H1 (cell line): ENCODE measurements at regions not wholly inside any gene's neighbourhood (a gene's known extent, or its start where the extent isn't known, plus 50 kb on each side); places are given as distances from the start of the nearest gene placed in this dataset.
A peak's percentile ranks its signal among the peaks of the same experiment; 100 is the strongest.

ENCODE experiments used
- CTCF ChIA-PET: fragments of 300-600 bp; sonication (Branson Sonifier 250); formaldehyde crosslinking; loops from one replicate; lab custom pipeline; 2021; ENCODE audit not compliant: partially characterized antibody; lab: Charles Lee
- POLR2A ChIA-PET: fragments of 300-600 bp; sonication (Branson Sonifier 250); formaldehyde crosslinking; loops from one replicate; lab custom pipeline; 2021; ENCODE audit warnings: inconsistent platforms; ENCODE audit not compliant: partially characterized antibody; lab: Charles Lee
- DNase-seq, 2 experiments: peaks; one replicate each; pipeline versions ENCODE4 v3.0.0 to v3.0.0-alpha.2; 2010 to 2022; ENCODE audit warnings: low spot score in 2 of 2, low read depth in 1 of 2, mixed read lengths in 1 of 2
- FAIRE-seq: peaks from 2 replicates; lab custom pipeline; 2011; peaks lifted over from hg19 to GRCh38; lab: Jason Lieb, UNC
- H2AFZ ChIP-seq: 2 replicates; pipeline ENCODE4 v1.8.1; 2012; ENCODE audit warnings: low read length, inconsistent platforms
- H2AK5ac ChIP-seq: 2 replicates; pipeline ENCODE4 v1.6.1; 2013; ENCODE audit warnings: low read depth, low read length
- H2BK120ac ChIP-seq: replicated peaks from 2 replicates; pipeline ENCODE3; 2013; ENCODE audit warnings: low read depth, low read length, inconsistent platforms
- H2BK12ac ChIP-seq: 2 replicates; pipeline ENCODE4 v1.6.1; 2013; ENCODE audit warnings: low read depth, low read length
- H2BK15ac ChIP-seq: 2 replicates; pipeline ENCODE4 v1.6.1; 2013; ENCODE audit warnings: low read length
- H2BK20ac ChIP-seq: 2 replicates; pipeline ENCODE4 v1.6.1; 2013; ENCODE audit warnings: low read length
- H2BK5ac ChIP-seq: 2 replicates; pipeline ENCODE4 v1.6.1; 2013; ENCODE audit warnings: low read depth, low read length
- H3K14ac ChIP-seq: 2 replicates; pipeline ENCODE4 v1.6.1; 2013; ENCODE audit warnings: inconsistent platforms; ENCODE audit not compliant: insufficient read length
- H3K18ac ChIP-seq: 2 replicates; pipeline ENCODE4 v1.6.1; 2013; ENCODE audit warnings: low read length; ENCODE audit errors: extremely low read depth
- H3K23ac ChIP-seq: 2 replicates; pipeline ENCODE4 v1.6.1; 2013; ENCODE audit warnings: inconsistent platforms; ENCODE audit not compliant: insufficient read length
- H3K23me2 ChIP-seq: 2 replicates; pipeline ENCODE4 v1.6.1; 2013; ENCODE audit warnings: low read depth, low read length
- H3K27ac ChIP-seq: 2 replicates; pipeline ENCODE4 v1.6.1; 2011; ENCODE audit warnings: low read depth, low read length, inconsistent platforms
- H3K27me3 ChIP-seq, 4 experiments: replicated peaks in 1 of 4; 1 replicate in 1 of 4; 2 replicates in 3 of 4; pipeline versions ENCODE4 v1.6.1 to v1.8.1; 2011 to 2013; ENCODE audit warnings: low read length in 3 of 4, mild to moderate bottlenecking in 3 of 4, inconsistent platforms in 2 of 4, mixed read lengths in 2 of 4, moderate library complexity in 1 of 4; ENCODE audit not compliant: control insufficient read depth in 3 of 4, insufficient read depth in 3 of 4; ENCODE audit errors: extremely low read depth in 1 of 4
- H3K36me3 ChIP-seq, 4 experiments: 2 replicates each; pipeline versions ENCODE4 v1.6.1 to v1.8.1; 2011 to 2013; ENCODE audit warnings: mild to moderate bottlenecking in 4 of 4, low read length in 3 of 4, moderate library complexity in 2 of 4, control low read depth in 1 of 4, inconsistent platforms in 1 of 4; ENCODE audit not compliant: insufficient read depth in 4 of 4, control insufficient read depth in 2 of 4
- H3K4ac ChIP-seq: replicated peaks from 2 replicates; pipeline ENCODE3; 2013; ENCODE audit warnings: low read length, low read depth, mixed read lengths, inconsistent platforms; ENCODE audit not compliant: insufficient read length
- H3K4me1 ChIP-seq, 4 experiments: replicated peaks in 1 of 4; 1 replicate in 1 of 4; 2 replicates in 3 of 4; pipeline versions ENCODE4 v1.6.1 to v1.8.1; 2011 to 2013; ENCODE audit warnings: low read length in 3 of 4, inconsistent platforms in 2 of 4, mixed read lengths in 1 of 4; ENCODE audit not compliant: insufficient read depth in 4 of 4, control insufficient read depth in 3 of 4
- H3K4me2 ChIP-seq, 2 experiments: 2 replicates each; pipeline versions ENCODE4 v1.6.1 to v1.8.1; 2011 to 2013; ENCODE audit warnings: low read depth in 2 of 2, low read length in 2 of 2, control low read depth in 1 of 2, inconsistent platforms in 1 of 2, mild to moderate bottlenecking in 1 of 2; ENCODE audit not compliant: insufficient read depth in 1 of 2
- H3K4me3 ChIP-seq, 4 experiments: fragments of 200-600, 300-600 bp in 1 of 4; sonication (generic), shearing (Covaris generic), sonication (Bioruptor Twin) in 1 of 4; 2 replicates each; pipeline versions ENCODE4 v1.5.1 to v1.8.1; 2011 to 2016; ENCODE audit warnings: low read length in 4 of 4, low read depth in 3 of 4, control low read depth in 2 of 4, inconsistent platforms in 2 of 4, mild to moderate bottlenecking in 2 of 4, mixed read lengths in 1 of 4, moderate library complexity in 1 of 4; ENCODE audit not compliant: insufficient read depth in 2 of 4; ENCODE audit errors: extremely low read depth in 1 of 4
- H3K56ac ChIP-seq: replicated peaks from 2 replicates; pipeline ENCODE3; 2013; ENCODE audit warnings: low read depth, mild to moderate bottlenecking, mixed read lengths, low read length, inconsistent platforms; ENCODE audit not compliant: insufficient read length
- H3K79me1 ChIP-seq: 2 replicates; pipeline ENCODE4 v1.6.1; 2013; ENCODE audit warnings: low read depth, low read length, control low read depth
- H3K79me2 ChIP-seq, 2 experiments: 2 replicates each; pipeline versions ENCODE4 v1.6.1 to v1.8.1; 2012 to 2013; ENCODE audit warnings: low read length in 2 of 2, mild to moderate bottlenecking in 2 of 2, inconsistent platforms in 1 of 2; ENCODE audit not compliant: insufficient read depth in 2 of 2, control insufficient read depth in 1 of 2
- H3K9ac ChIP-seq, 4 experiments: replicated peaks in 1 of 4; 1 replicate in 1 of 4; 2 replicates in 3 of 4; pipeline versions ENCODE4 v1.6.1 to v1.8.1; 2011 to 2013; ENCODE audit warnings: low read depth in 3 of 4, low read length in 3 of 4, control low read depth in 2 of 4, mild to moderate bottlenecking in 2 of 4, moderate library complexity in 2 of 4, inconsistent platforms in 1 of 4; ENCODE audit errors: extremely low read depth in 1 of 4
- H3K9me3 ChIP-seq, 2 experiments: 2 replicates each; pipeline versions ENCODE4 v1.6.1 to v1.8.1; 2012 to 2013; ENCODE audit warnings: mild to moderate bottlenecking in 2 of 2, moderate library complexity in 2 of 2, control low read depth in 1 of 2, inconsistent platforms in 1 of 2, low read depth in 1 of 2, low read length in 1 of 2, mixed read lengths in 1 of 2; ENCODE audit not compliant: insufficient read depth in 2 of 2
- H4K20me1 ChIP-seq, 2 experiments: replicated peaks in 1 of 2; 2 replicates each; pipeline versions ENCODE3 to v1.8.1; 2011 to 2013; ENCODE audit warnings: inconsistent platforms in 2 of 2, low read length in 2 of 2, mild to moderate bottlenecking in 1 of 2; ENCODE audit not compliant: insufficient read depth in 2 of 2, control insufficient read depth in 1 of 2
- H4K5ac ChIP-seq: 2 replicates; pipeline ENCODE4 v1.6.1; 2013; ENCODE audit warnings: low read length, low read depth, mixed read lengths, inconsistent platforms; ENCODE audit not compliant: insufficient read length
- H4K8ac ChIP-seq: 2 replicates; pipeline ENCODE4 v1.8.0; 2013; ENCODE audit warnings: mild to moderate bottlenecking, moderate library complexity, low read length, inconsistent platforms; ENCODE audit not compliant: insufficient read depth; ENCODE audit errors: extremely low read depth
- H4K91ac ChIP-seq: replicated peaks from 2 replicates; pipeline ENCODE3; 2013; ENCODE audit warnings: low read length, mixed read lengths, inconsistent platforms; ENCODE audit not compliant: insufficient read length
- ATF2 ChIP-seq: IDR thresholded peaks from 2 replicates; pipeline ENCODE4 v1.6.1; 2012; ENCODE audit warnings: low read length, inconsistent platforms
- MAX ChIP-seq: IDR thresholded peaks from 2 replicates; pipeline ENCODE4 v1.6.1; 2012; ENCODE audit warnings: inconsistent platforms
- POLR2A ChIP-seq, 2 experiments: IDR thresholded peaks; 1 replicate in 1 of 2; 2 replicates in 1 of 2; pipeline ENCODE4 v1.6.1; 2011; ENCODE audit warnings: low read depth in 2 of 2, low read length in 2 of 2, mild to moderate bottlenecking in 2 of 2; ENCODE audit errors: control extremely low read depth in 1 of 2
- TAF1 ChIP-seq: IDR thresholded peaks from 2 replicates; pipeline ENCODE4 v1.6.1; 2011; ENCODE audit warnings: mild to moderate bottlenecking, low read depth, low read length
- WGBS, 2 experiments: shearing (Covaris generic) in 1 of 2; methylation state at CpG; one replicate each; pipeline versions ENCODE4 v1.1.6 to v1.1.7; 2013 to 2015; ENCODE audit warnings: low lambda C conversion rate in 2 of 2, mixed read lengths in 2 of 2, inconsistent platforms in 1 of 2, low coverage in 1 of 2, missing lambda C conversion rate in 1 of 2; ENCODE audit not compliant: insufficient replicate concordance in 2 of 2, insufficient coverage in 1 of 2, insufficient read length in 1 of 2; ENCODE audit errors: extremely low coverage in 1 of 2, missing lambda C conversion rate in 1 of 2; 5-methylcytosine and 5-hydroxymethylcytosine counted together

GRCh38 chr10:100625816-100626215, 90.1 kb downstream of the HIF1AN start:
- peak overlapping the region; percentile 98 for H2AFZ ChIP-seq
- no peak overlapping the region for H3K23ac ChIP-seq
- POLR2A ChIA-PET, result interaction anchor here (0.9 to 1.6 kb wide), 3 partner anchors 9 to 11 kb away, joined by 3 to 5 read pairs (median 5); no protein-coding TSS in a partner anchor
- peak overlapping the region; percentile 97; the same call in 1 of the 2 replicates for H2BK5ac ChIP-seq
- 17% methylated on average over 6 of the region's 8 CpGs; no CpG with 5 or more reads in 1 of the 2 experiments for WGBS, 2 experiments
- FAIRE-seq (no peak), DNase-seq (peak in 1 of 2 experiments; percentile 23)
- H3K4ac ChIP-seq, result no peak overlapping the region
- H4K20me1 ChIP-seq, result no peaks in the 10 kb centered on the region
- H4K91ac ChIP-seq, result peak overlapping the region; percentile 92
- TF ChIP-seq MAX, result peak; percentile 16; the same call in 1 of the 2 replicates
- TF ChIP-seq TAF1, result peak; percentile 43; the same call in 1 of the 2 replicates
- TF ChIP-seq POLR2A (IDR thresholded peaks at IDR 0.05; ENCODE audit: control extremely low read depth in 1 of 2, low read depth in 2 of 2, low read length in 2 of 2), result peak in 1 of 2 experiments; percentile 57; a peak in 1 of 3 replicates
- TF ChIP-seq ATF2, result no peak
- no peak overlapping the region for H3K14ac ChIP-seq
- no peaks in the 10 kb centered on the region for H3K36me3 ChIP-seq
- H2BK120ac ChIP-seq, result peak overlapping the region; percentile 30
- peak overlapping the region; percentile 90; the same call in 1 of the 2 replicates for H4K8ac ChIP-seq
- H3K9ac ChIP-seq, result peak overlapping the region in 1 of 4 experiments; percentile 28; a peak in 2 of 7 replicates
- H3K18ac ChIP-seq, result peak overlapping the region; percentile 98
- H3K27ac ChIP-seq, result no peak overlapping the region
- H2BK15ac ChIP-seq, result peak overlapping the region; percentile 89
- H3K9me3 ChIP-seq, result no peaks in the 10 kb centered on the region
- H4K5ac ChIP-seq, result peak overlapping the region; percentile 54
- no peaks in the 10 kb centered on the region for H3K79me1 ChIP-seq
- H3K4me2 ChIP-seq, result peak overlapping the region; percentile 63 to 66
- H3K4me1 ChIP-seq, result peaks cover 5 to 14% (median 8%) of the 10 kb centered on the region in 4 experiments
- peak overlapping the region; percentile 100 for H2BK12ac ChIP-seq
- H3K27me3 ChIP-seq, result no peaks in the 10 kb centered on the region
- H3K56ac ChIP-seq, result peak overlapping the region; percentile 20
- peaks cover 3% of the 10 kb centered on the region; the same call in 1 of the 2 replicates for H3K23me2 ChIP-seq
- peak overlapping the region in 1 of 4 experiments; percentile 31; a peak in 2 of 8 replicates for H3K4me3 ChIP-seq
- CTCF ChIA-PET, result interaction anchor here (0.7 to 11.7 kb wide), 9 partner anchors 9 to 341 kb away, joined by 3 to 88 read pairs (median 5); no protein-coding TSS in a partner anchor
- peak overlapping the region; percentile 91; the same call in 1 of the 2 replicates for H2BK20ac ChIP-seq
- no peaks in the 10 kb centered on the region for H3K79me2 ChIP-seq
- H2AK5ac ChIP-seq, result no peak overlapping the region
